ENCODE measurements at regions not wholly inside any gene's neighbourhood (a gene's known extent, or its start where the extent isn't known, plus 50 kb on each side); places are given as distances from the start of the nearest gene placed in this dataset.

DNA sequence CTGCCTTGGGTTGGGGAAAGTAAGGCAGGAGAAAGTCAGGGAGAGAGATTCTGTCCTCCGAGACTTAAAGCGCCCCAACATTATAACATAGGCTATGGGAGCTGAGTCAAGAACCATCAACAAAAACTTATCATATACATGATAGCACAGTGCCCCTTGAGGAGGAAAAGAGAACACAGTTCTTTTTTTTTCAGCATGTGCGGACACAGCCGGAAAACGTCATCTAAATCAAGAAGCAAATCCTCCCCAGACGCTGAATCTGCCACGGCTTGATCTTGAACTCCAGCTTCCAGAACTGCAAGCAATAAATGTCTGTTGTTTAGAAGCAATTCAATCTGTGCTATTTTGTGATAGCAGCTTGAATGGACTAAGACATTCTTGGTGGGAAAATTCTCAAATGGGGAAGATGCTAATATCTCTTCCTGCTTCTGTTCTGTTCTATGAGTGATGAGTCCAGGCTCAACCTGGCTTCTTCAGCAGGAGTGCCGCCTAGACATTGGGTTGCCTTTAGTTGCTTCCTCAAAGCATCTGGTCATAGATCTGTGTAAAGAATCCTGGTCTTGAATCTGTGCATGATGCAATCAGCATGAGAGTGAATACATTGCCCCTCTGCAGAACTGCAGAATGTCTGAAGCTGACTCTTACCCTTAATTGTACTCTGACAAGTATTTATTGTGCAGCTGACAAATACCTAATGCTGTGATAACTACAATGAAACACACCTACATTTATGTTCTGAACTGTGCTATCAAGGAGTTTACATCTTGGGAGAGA lies 549.8 kb upstream of the PRKX start:
- Histone ChIP-seq H3K27me3 (ENCODE audit: insufficient read depth, low read length, poor library complexity, severe bottlenecking) (no peaks in the 10 kb centered on the region), H3K4me2 (ENCODE audit: low read depth, low read length, poor library complexity, severe bottlenecking) (no peak overlapping the region), H3K4me3 (ENCODE audit: low read length, poor library complexity, severe bottlenecking) (no peak overlapping the region), H3F3A (ENCODE audit: low read depth) (no peaks in the 10 kb centered on the region), H4K20me1 (ENCODE audit: insufficient read depth, low read length, poor library complexity, severe bottlenecking) (no peaks in the 10 kb centered on the region), H3K9ac (ENCODE audit: low read depth, low read length, poor library complexity, severe bottlenecking) (no peak overlapping the region), H3K9me2 (replicated peaks; ENCODE audit: low read depth, low read length) (no peaks in the 10 kb centered on the region), H2AFZ (ENCODE audit: low read length) (no peak overlapping the region), H3K9me3 (ENCODE audit: insufficient read depth, low read depth, low read length) (no peaks in the 10 kb centered on the region), H3K79me2 (ENCODE audit: insufficient read depth, low read length) (no peaks in the 10 kb centered on the region), H3K4me1 (ENCODE audit: insufficient read depth, low read length, poor library complexity, severe bottlenecking) (no peaks in the 10 kb centered on the region), H3K36me3 (ENCODE audit: insufficient read depth, low read length) (no peaks in the 10 kb centered on the region)
- TF ChIP-seq EZH2phosphoT487 (IDR thresholded peaks at IDR 0.05; ENCODE audit: borderline replicate concordance) (no peak), CTCF (conservative IDR thresholded peaks at IDR 0.05; ENCODE audit: low read length) (no peak)

- no peaks in the 10 kb centered on the region for H3K79me2 ChIP-seq (ENCODE audit: insufficient read depth, low read length)
- TF ChIP-seq CTCF (conservative IDR thresholded peaks at IDR 0.05; ENCODE audit: low read length) (no peak), EZH2phosphoT487 (IDR thresholded peaks at IDR 0.05; ENCODE audit: borderline replicate concordance) (no peak)
- no peaks in the 10 kb centered on the region for H3K27me3 ChIP-seq (ENCODE audit: insufficient read depth, low read length, poor library complexity, severe bottlenecking)
- H3K9me2 ChIP-seq (replicated peaks; ENCODE audit: low read depth, low read length): no peaks in the 10 kb centered on the region
- no peaks in the 10 kb centered on the region for H3F3A ChIP-seq (ENCODE audit: low read depth)
- no peaks in the 10 kb centered on the region for H3K9me3 ChIP-seq (ENCODE audit: insufficient read depth, low read depth, low read length)
- no peaks in the 10 kb centered on the region for H3K4me1 ChIP-seq (ENCODE audit: insufficient read depth, low read length, poor library complexity, severe bottlenecking)
- no peak overlapping the region for H3K4me3 ChIP-seq (ENCODE audit: low read length, poor library complexity, severe bottlenecking)
- H3K36me3 ChIP-seq (ENCODE audit: insufficient read depth, low read length): no peaks in the 10 kb centered on the region
- H2AFZ ChIP-seq (ENCODE audit: low read length): no peak overlapping the region
- H3K4me2 ChIP-seq (ENCODE audit: low read depth, low read length, poor library complexity, severe bottlenecking): no peak overlapping the region
- H3K9ac ChIP-seq (ENCODE audit: low read depth, low read length, poor library complexity, severe bottlenecking): no peak overlapping the region
- no peaks in the 10 kb centered on the region for H4K20me1 ChIP-seq (ENCODE audit: insufficient read depth, low read length, poor library complexity, severe bottlenecking)
These were observed 539.6 kb upstream of the PRKX start for GRCh38 chrX:4253092-4253491.

DNA sequence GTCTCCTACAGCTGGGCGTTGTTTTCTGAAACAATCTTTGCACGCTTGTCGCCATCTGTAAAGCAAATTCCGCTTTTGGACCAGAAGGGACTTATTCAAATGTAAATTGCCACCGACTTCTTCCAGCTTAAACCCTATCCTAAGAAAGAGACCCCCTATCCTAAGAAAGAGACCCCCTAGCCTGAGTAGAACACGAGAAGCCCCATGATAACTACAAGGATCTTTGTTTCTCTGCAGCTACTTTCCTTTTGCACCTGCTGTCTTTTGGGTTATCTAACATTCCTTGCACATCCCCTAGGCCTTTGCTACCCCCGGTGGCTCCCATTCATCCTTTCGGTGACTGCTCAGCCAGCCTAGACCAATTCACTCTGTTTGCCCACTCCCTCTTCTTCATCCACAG lies 536.0 kb upstream of the PRKX start:
- Histone ChIP-seq H4K20me1 (ENCODE audit: insufficient read depth, low read length, poor library complexity, severe bottlenecking) (no peaks in the 10 kb centered on the region), H3K9ac (ENCODE audit: low read depth, low read length, poor library complexity, severe bottlenecking) (no peak overlapping the region), H3K36me3 (ENCODE audit: insufficient read depth, low read length) (no peaks in the 10 kb centered on the region), H3K27me3 (ENCODE audit: insufficient read depth, low read length, poor library complexity, severe bottlenecking) (no peaks in the 10 kb centered on the region), H3F3A (ENCODE audit: low read depth) (no peaks in the 10 kb centered on the region), H3K79me2 (ENCODE audit: insufficient read depth, low read length) (no peaks in the 10 kb centered on the region), H3K4me2 (ENCODE audit: low read depth, low read length, poor library complexity, severe bottlenecking) (no peak overlapping the region), H3K9me2 (replicated peaks; ENCODE audit: low read depth, low read length) (no peaks in the 10 kb centered on the region), H3K4me1 (ENCODE audit: insufficient read depth, low read length, poor library complexity, severe bottlenecking) (no peaks in the 10 kb centered on the region), H3K4me3 (ENCODE audit: low read length, poor library complexity, severe bottlenecking) (no peak overlapping the region), H3K9me3 (ENCODE audit: insufficient read depth, low read depth, low read length) (no peaks in the 10 kb centered on the region), H2AFZ (ENCODE audit: low read length) (no peak overlapping the region)
- TF ChIP-seq CTCF (conservative IDR thresholded peaks at IDR 0.05; ENCODE audit: low read length) (no peak), EZH2phosphoT487 (IDR thresholded peaks at IDR 0.05; ENCODE audit: borderline replicate concordance) (no peak)

Measured in Loucy (cell line).